ENCODE measurements at regions not wholly inside any gene's neighbourhood (a gene's known extent, or its start where the extent isn't known, plus 50 kb on each side); places are given as distances from the start of the nearest gene placed in this dataset.

GRCh38 chr18:35770376-35771014 is 189.0 kb downstream of the GALNT1 start:
- POLR2A ChIA-PET, result no interaction called here
- Histone ChIP-seq H3K9me3 (ENCODE audit: control insufficient read depth, insufficient read depth, low read length) (no peaks in the 10 kb centered on the region), H3K27ac (ENCODE audit: low read depth, low read length) (no peak overlapping the region), H3K4me3 (ENCODE audit: low read depth, low read length) (no peak overlapping the region), H3K27me3 (ENCODE audit: control insufficient read depth, insufficient read depth, low read length) (no peaks in the 10 kb centered on the region)
- no peak for TF ChIP-seq CTCF (IDR thresholded peaks at IDR 0.05; ENCODE audit: low read depth, low read length)
- CTCF ChIA-PET, result no interaction called here
- DNase-seq (ENCODE audit: low read depth, low spot score), result no peak

- ChIA-PET POLR2A (no interaction called here), CTCF (no interaction called here)
- no peaks in the 10 kb centered on the region for H3K9me3 ChIP-seq (ENCODE audit: control insufficient read depth, insufficient read depth, low read length)
- H3K27ac ChIP-seq (ENCODE audit: low read depth, low read length), result no peak overlapping the region
- no peak overlapping the region for H3K4me3 ChIP-seq (ENCODE audit: low read depth, low read length)
- no peak for TF ChIP-seq CTCF (IDR thresholded peaks at IDR 0.05; ENCODE audit: low read depth, low read length)
- no peak for DNase-seq (ENCODE audit: low read depth, low spot score)
- no peaks in the 10 kb centered on the region for H3K27me3 ChIP-seq (ENCODE audit: control insufficient read depth, insufficient read depth, low read length)
These were observed 189.6 kb downstream of the GALNT1 start for GRCh38 chr18:35771172-35771571.

GRCh38 chr18:35775887-35776286 is 194.3 kb downstream of the GALNT1 start:
- TF ChIP-seq CTCF (IDR thresholded peaks at IDR 0.05; ENCODE audit: low read depth, low read length), result no peak
- CTCF ChIA-PET, result no interaction called here
- no peaks in the 10 kb centered on the region for H3K9me3 ChIP-seq (ENCODE audit: control insufficient read depth, insufficient read depth, low read length)
- H3K27ac ChIP-seq (ENCODE audit: low read depth, low read length), result no peak overlapping the region
- POLR2A ChIA-PET, result no interaction called here
- no peaks in the 10 kb centered on the region for H3K27me3 ChIP-seq (ENCODE audit: control insufficient read depth, insufficient read depth, low read length)
- no peak for DNase-seq (ENCODE audit: low read depth, low spot score)
- no peak overlapping the region for H3K4me3 ChIP-seq (ENCODE audit: low read depth, low read length)

GRCh38 chr18:35776473-35776872 is 194.9 kb downstream of the GALNT1 start:
- no peaks in the 10 kb centered on the region for H3K27me3 ChIP-seq (ENCODE audit: control insufficient read depth, insufficient read depth, low read length)
- H3K4me3 ChIP-seq (ENCODE audit: low read depth, low read length), result no peak overlapping the region
- ChIA-PET CTCF (no interaction called here), POLR2A (no interaction called here)
- DNase-seq (ENCODE audit: low read depth, low spot score), result no peak
- H3K9me3 ChIP-seq (ENCODE audit: control insufficient read depth, insufficient read depth, low read length), result no peaks in the 10 kb centered on the region
- no peak for TF ChIP-seq CTCF (IDR thresholded peaks at IDR 0.05; ENCODE audit: low read depth, low read length)
- H3K27ac ChIP-seq (ENCODE audit: low read depth, low read length), result no peak overlapping the region

- DNase-seq (ENCODE audit: low read depth, low spot score), result no peak
- no peak overlapping the region for H3K27ac ChIP-seq (ENCODE audit: low read depth, low read length)
- POLR2A ChIA-PET, result no interaction called here
- CTCF ChIA-PET, result no interaction called here
- H3K27me3 ChIP-seq (ENCODE audit: control insufficient read depth, insufficient read depth, low read length), result no peaks in the 10 kb centered on the region
- TF ChIP-seq CTCF (IDR thresholded peaks at IDR 0.05; ENCODE audit: low read depth, low read length), result no peak
- no peaks in the 10 kb centered on the region for H3K9me3 ChIP-seq (ENCODE audit: control insufficient read depth, insufficient read depth, low read length)
- H3K4me3 ChIP-seq (ENCODE audit: low read depth, low read length), result no peak overlapping the region
These were observed 195.4 kb upstream of the RMP24 start for GRCh38 chr18:35777039-35777438.
